NCI-H748 (cell line): ENCODE measurements at regions not wholly inside any gene's neighbourhood (a gene's known extent, or its start where the extent isn't known, plus 50 kb on each side); places are given as distances from the start of the nearest gene placed in this dataset.

Source experiments
- DNase-seq: peaks from one replicate; lab custom pipeline; 2025; ENCODE audit not compliant: unreplicated experiment; lab: John Stamatoyannopoulos, UW

DNA sequence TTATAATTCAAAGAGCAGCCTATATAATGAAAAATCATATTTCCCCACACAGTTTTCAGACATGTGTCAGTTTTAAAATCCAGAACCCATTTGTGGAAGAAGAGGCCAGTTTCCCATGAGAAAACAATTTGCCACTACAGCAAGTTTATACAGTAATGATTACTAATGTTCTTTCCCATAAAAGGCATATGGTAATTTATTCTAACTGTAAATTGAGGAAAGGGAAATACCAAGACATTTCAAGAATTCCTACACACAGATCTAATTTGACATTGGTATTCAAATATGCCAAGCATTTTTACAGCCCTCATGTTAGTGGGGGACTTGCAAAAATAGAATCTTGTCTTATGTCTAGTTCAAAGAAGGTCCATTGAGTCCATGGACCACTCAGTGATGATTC, 1368.6 kb downstream of the FSTL5 start:
- no peak for DNase-seq

DNA sequence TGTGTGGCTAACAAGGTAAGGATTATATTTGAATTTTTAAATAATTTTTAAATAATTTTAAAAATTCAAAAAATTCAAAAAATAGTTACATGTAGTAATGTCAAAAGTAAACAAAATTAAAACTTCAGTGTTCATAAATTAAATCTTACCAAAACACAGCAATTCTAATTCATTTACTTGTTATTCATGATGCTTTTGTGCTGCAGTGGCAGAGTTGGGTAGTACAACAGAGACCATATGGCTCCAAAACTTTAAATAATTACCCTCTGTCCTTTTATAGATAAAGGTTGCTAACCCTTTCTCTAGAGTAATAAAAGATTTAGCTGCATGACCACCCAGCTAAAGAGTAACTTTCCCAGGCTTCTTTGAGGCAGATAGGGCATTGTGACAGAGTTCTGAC, 1355.6 kb downstream of the FSTL5 start:
- DNase-seq, result no peak

DNA sequence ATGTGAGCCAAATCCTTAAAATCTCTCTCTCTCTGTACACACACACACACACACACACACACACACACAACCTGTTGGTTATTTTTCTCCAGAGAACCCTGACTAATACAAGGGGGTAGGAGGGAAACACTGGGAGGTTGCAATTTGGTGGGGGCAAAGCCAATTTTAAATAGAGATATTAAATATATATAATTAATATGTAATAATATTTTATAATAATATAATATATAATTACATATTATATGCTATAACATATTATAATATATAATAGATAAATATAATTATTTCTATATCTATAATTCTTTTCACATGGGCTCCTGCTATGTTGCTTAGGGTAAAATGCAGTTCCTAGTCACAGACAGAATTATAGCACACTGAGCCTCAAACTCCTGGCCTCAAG, 1354.2 kb downstream of the FSTL5 start:
- DNase-seq, result no peak

DNA sequence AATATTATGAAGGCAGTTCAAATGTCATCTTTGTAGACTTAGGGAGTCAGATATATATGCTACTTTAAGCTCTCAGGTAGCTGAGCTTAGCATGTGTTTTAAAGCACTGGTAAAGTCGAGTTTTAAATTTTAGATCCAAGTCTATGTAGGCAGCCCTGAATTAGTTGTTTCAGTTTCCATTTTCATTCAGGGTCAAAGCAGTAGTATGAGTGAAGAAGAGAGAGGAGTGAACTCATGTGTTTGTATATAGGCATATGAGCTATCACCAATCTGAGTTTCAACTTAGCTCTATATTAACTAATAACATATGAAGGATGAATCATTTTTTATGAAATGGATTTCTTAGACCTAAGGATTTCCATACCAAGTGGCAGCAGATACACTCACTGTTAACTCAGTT, 1353.4 kb downstream of the FSTL5 start:
- DNase-seq, result no peak

DNA sequence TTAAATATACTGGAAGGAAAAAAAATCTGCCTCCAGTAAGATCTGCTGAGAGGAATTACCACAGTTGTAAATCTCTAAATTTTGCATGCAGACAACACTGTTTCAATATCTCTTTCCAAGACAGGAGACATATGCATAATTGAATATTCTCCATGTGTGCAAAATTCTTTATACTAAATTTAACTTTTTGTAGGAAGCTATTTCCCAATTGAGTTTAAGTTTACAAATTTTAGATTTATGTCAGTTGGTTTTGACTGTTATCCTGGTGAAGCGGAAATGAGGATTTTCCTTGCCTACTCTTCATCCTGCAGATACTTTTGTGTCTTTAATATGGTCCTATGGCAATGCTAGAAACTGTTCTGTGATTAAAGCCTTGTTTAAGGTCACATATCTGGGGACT, 1352.9 kb downstream of the FSTL5 start:
- no peak for DNase-seq

DNA sequence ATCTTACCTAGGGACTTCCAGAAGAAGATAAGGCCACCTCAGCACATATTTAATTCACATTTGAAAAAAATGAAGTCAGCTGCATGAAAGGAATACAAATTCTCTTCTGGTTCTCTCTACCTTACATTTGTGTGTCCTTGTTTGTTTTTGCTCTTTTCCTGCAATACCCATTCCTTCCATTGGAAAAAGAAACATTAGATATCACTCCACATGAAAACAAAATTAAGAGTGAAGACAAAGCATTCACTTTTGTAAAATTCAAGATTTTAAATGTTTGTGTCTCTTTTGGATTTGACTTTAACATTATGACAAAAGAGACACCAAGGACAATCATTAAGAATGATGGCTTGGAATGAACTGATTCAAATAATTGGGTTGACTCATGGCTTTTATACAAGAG, 1351.8 kb downstream of the FSTL5 start:
- DNase-seq, result no peak

DNA sequence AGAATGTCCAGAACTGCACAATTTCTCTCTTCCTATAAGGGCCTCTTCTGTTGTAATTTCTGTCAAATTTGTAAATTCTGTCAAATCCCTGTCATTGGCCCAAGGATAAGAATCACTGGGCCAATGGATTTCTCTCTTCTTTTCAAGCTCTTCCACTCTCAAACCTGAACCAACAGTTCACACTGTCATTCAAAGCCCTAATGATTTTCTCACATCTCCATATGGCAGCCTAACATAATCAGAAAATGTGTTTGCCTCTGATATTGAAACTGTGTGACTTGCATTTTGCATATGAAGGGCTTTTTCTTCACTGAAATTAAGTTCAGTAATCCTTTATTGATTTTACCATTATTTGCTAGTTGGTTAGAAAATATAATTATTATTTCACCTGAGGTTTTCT, 1349.1 kb downstream of the FSTL5 start:
- no peak for DNase-seq

DNA sequence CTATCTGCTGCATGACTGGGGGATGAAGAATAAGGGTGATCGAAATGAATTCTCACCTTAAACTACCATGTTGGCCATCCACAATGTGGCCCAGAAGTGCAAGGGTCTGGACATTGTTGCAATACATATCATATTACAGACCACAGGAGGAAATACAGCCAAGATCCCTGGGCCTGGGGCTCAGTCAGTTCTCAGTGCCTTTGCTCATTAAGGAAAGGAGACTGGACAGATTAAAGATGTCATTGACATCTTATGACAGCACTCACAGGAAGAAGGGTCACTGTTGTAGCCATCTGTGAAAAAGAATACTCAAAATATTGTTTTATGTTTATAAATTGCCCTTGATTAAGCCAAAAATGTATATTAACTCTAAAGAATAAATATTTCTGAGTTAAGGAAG, 1345.2 kb downstream of the FSTL5 start:
- DNase-seq, result no peak

DNA sequence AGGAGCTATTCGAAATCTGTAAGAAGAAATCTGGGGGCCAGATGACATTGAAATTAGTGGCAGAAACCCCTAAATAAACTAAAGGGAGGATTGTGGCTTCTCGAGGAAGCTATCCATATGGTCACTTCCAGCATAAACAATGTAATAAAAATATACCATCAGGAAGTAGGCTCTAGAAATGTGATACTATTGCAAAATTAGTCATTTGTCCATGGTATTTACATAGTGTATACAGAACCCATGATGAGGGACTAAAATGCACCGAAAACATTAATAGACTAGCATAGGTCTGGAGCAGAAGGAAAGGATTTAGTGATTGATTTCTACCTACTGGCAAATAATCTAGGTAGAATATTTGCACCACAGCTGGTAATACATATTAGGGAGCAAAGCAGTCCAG, 1344.0 kb downstream of the FSTL5 start:
- no peak for DNase-seq

DNA sequence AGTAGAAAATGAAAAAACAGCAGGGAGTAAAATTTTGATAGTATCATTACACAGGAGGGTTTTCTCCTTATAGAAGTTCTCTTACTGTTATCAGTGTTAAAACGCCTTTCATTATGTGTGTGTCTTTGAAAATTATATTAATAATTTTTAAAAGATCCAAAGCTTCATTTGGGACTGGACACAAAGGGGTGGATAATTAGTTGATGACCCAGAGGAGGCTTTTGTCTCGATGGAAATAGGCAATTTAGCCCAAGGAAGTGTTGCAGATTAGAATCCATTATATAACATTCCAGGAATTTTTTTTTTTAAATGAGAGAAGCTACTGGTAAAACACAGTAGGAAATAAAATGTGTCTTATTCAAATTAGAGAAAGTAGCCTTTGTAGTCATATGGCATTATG, 1339.3 kb downstream of the FSTL5 start:
- DNase-seq, result no peak

DNA sequence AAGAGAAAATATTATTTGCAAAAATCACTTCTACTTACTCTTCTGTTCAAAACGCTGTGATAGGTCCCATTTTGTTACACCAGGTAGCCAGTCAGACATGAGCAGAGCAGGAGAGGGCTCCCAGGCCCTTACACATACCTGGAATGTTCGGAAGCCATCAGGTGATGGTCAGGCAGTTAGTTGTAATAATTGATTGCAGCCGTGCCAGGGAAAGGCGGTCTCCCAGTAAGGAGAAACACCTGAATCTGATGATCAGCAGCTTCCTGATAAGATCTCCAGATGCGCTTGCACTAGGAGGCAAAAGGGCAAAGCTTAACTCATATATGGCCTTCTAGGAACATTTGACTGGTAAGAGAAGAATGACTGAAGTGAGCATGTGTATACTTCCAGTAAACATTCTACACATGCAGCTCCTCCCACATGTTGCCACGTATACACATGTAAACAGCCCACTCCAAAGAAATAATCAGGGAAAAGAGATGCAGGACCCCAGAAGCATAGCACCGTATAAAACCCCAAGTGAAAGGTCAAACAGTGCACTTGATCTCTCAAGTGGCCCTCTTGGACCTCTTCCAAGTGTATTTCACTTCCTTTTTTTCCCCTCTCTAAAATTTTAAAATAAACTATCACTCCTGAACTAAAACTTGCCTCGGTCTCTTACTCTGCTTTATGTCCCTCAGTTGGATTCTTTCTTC, 1338.0 kb downstream of the FSTL5 start:
- DNase-seq, result no peak

DNA sequence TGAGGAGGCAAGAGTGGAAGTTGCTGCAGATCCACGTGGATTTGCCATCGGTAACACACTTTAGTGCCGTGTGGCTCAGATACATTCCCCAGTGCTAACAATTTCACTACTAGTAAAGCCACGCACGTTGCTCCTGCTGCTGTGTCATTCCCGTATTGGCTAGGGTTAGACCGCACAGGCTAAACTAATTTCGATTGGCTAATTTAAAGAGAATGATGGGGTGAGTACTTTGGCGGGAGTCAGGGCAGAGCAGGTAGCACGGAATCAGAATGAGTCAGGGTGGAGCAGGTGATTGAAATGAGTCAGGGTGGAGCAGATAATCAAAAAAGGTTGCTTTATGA, 1337.5 kb downstream of the FSTL5 start:
- DNase-seq, result no peak

DNA sequence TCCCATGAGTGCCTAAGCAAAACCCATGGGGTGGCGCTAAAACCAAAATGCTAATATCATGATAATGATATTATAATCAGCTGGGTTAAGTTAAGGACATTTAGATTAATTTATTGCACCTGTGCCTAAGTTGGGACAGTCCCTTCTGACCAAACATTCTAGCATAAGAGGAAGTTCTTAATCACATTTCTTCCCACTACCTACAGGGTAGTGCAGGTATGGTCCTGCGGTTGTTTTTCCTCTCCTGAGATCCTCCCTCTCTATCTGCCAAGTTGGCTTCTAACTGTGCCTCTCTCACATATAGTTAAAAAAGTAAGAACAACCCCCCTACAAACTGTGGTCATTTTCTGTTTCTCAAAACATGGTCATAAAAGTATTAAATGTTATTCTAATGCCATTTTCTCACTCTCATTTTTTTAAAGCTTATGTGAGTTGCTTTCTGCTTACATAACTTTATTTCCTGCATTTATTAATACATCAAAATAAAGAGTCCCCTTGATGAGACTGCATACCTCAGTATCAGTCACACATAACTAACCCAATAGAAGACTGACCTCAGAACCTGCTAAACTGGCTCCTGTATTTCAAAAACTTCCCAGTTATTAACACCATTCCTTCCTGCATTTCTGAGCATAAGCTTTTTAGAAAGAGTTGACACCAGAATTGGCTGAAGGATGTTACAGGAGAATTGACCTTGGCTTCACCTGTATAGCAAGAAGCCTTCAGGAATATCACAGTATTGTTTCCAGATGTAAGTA, 1332.5 kb downstream of the FSTL5 start:
- DNase-seq, result no peak

DNA sequence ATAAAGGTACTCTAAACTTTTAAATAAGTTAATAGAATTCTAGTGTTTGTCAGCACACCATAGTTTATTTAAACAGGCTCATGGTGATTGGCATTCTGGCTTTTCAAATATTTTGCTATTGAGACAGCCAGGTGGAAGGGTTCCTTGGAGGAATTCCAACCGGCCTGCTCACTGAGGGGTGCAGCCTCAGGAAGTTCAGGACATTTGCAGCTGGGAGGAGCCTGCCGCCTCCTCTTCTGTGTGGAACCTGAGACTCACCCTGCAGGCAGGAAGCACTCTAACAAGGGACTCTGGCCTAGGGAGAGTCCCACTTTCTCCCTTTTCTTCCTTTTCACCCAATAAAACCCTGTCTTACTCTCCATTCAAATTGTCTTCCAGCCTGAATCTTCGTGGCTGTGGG, 1328.0 kb downstream of the FSTL5 start:
- DNase-seq, result peak; percentile 17

DNA sequence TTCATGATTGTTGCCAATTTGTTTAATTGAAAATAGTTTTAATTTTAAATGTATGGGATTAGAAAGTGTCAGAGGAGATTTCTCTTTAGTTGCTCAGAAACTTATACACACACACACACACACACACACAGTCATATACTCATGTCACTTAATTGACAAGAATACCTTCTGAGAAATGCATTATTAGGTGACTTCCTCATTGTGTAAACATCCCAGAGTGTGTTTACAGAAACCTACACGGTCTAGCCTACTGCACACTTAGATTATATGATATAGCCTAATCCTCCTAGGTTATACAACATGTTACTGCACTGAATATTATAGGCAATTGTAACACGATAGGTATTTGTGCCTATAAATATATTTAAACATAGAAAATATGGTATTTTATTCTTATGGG, 1327.4 kb downstream of the FSTL5 start:
- peak; percentile 26 for DNase-seq

DNA sequence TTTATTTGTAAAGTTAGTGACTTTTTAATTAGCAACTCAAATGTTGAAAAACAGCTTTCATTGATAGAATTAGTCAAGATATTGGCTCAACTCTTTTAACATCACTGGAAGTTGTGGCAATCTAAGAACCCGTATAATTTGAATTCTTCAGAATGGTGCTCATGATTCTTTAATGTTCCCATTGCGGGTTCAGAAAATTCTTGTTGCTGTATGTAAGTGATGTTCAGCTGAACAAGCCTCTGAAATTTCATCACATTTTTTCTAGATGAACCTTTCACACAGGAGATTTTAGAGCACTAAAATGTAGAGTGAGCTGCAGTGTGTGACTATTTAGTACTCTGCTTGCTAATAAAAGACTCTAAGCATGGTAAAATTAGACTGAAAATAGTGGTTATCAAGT, 1317.7 kb downstream of the FSTL5 start:
- DNase-seq, result no peak

DNA sequence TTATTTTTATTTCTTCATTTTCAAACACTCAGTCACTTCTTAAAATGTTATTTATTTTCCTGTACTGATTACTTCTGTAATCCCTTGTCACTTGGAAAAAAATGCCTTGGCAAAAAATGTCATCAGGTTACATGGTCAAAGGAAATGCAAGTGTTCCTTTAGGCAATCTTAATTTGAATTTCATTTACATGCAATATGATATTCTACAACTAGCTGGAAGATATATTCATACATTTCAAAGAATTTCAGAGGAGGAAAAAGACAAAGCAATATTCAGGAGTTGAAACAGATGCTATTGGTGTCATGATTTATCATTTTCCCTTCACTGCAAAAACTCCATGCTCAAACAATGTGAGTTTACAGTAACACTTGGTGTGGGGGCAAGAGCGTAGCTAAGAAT, 1316.6 kb downstream of the FSTL5 start:
- DNase-seq, result no peak

DNA sequence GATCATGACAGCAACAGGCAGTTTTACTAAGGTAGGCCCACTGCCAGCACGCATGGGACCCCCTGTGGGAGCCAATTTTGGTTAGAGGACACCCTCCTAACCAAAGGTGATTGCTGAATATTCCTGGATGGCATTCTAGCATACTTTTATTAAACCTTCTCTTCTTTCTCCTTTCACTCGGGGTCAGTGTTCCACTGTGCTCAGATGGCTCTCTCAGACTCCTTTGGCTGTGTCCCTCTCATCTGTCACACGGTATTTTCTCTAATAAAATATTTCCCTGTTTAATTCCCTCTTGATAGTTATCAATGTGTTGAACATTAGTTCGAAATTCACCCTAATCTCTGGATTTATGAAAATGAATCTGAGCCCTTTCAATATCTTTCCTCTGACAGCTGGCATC, 1315.3 kb downstream of the FSTL5 start:
- no peak for DNase-seq

DNA sequence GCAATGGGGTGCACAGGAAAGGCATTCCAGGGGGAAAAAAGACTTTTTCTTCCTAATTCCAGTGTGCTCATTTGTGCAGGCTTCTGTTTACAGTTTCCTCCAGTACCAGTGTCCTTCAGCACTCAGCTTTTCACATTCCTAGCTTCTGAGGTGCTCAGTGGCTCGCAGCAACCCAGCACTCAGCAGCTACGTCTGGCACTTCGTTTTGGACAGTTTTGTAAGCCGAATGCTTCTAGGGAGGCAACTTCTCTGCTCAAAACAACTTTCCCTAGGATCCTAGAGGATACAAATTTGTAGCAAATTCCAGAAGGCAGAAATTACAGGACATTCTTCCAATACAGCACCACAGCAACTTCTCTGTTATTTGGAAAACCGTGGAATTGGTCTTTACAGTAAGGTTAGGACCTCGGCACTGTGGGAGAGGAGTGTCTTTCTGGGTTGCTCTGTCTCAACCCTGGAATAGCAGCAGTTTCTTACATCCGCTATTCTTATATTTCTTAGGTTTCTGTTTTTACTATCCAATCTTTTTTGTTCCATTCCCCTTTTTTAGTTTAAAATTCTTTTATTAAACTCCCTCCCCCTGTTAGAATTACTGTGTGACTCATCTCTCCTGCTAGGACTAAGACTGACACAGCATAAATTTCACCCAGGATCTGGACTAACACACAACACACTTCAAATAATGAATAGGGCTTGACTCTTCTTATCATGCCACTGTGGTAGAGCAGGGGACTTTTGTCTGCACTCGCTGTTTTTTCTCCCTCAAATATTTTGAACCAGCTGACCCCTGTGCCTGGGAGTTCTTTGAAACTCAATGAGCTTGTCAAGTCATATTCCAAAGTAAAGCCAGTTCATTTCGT, 1314.7 kb downstream of the FSTL5 start:
- DNase-seq, result peak; percentile 61

DNA sequence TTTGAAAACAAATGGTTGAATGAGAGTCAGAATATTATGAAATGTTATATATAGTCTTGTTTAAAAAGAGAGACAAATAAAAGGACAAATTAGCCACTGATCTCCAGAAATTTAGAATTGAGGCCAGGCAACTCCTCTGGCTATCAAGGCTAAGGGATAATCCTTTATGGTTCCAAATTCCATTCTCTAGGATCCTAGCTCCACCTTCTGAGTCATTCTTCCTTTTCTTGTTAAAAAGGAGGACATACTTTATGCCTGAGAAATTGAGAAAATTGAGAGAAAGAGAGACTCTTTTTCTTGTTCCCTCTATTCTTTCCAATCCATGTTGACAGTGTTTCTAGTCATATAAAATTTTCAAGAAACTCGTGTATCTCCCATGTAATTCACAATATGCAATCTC, 1299.5 kb downstream of the FSTL5 start:
- no peak for DNase-seq

DNA sequence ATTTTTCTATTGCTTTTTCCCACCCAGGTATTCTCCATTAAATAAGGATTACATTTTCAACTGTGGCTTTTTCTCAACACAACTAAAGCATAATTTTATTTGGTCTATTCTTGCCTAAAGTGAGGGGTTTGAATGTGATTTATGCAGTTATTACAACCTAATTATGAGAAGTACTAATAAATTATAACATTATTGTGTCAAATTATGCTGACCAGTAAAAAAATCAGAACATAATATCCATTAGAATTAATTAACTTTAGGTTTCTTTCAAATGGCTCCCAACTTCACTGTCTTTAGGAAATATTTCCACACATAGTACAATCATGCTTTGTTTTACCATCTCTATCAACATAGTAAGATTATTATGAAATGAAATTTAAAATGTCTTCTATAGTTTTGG, 1293.9 kb downstream of the FSTL5 start:
- no peak for DNase-seq

DNA sequence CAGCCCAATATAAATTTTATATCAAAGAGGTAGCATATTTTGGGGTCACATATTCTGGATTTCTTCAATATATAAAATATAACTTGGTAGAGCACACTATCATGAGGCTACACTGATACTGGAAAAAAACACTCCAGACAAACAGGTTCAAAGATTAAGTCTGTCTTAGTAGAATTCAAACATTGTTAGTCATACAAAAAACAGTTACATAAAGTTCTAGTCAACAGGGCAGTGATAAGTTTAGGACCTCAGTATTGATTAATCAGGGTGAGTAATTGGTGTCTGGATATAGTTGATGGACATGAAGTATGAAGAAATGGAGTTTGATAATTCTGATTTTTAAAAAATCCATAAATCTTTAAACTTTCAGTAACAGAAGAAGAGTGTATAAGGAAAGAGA, 1291.3 kb downstream of the FSTL5 start:
- DNase-seq, result no peak
